H1 (cell line): ENCODE measurements at regions not wholly inside any gene's neighbourhood (a gene's known extent, or its start where the extent isn't known, plus 50 kb on each side); places are given as distances from the start of the nearest gene placed in this dataset.

ENCODE experiments used
- CTCF ChIA-PET: fragments of 300-600 bp; sonication (Branson Sonifier 250); formaldehyde crosslinking; loops from one replicate; lab custom pipeline; 2021; ENCODE audit not compliant: partially characterized antibody; lab: Charles Lee
- POLR2A ChIA-PET: fragments of 300-600 bp; sonication (Branson Sonifier 250); formaldehyde crosslinking; loops from one replicate; lab custom pipeline; 2021; ENCODE audit warnings: inconsistent platforms; ENCODE audit not compliant: partially characterized antibody; lab: Charles Lee
- DNase-seq, 2 experiments: peaks; one replicate each; pipeline versions ENCODE4 v3.0.0 to v3.0.0-alpha.2; 2010 to 2022; ENCODE audit warnings: low spot score in 2 of 2, low read depth in 1 of 2, mixed read lengths in 1 of 2
- FAIRE-seq: peaks from 2 replicates; lab custom pipeline; 2011; peaks lifted over from hg19 to GRCh38; lab: Jason Lieb, UNC
- H2AFZ ChIP-seq: 2 replicates; pipeline ENCODE4 v1.8.1; 2012; ENCODE audit warnings: low read length, inconsistent platforms
- H2AK5ac ChIP-seq: 2 replicates; pipeline ENCODE4 v1.6.1; 2013; ENCODE audit warnings: low read depth, low read length
- H2BK120ac ChIP-seq: replicated peaks from 2 replicates; pipeline ENCODE3; 2013; ENCODE audit warnings: low read depth, low read length, inconsistent platforms
- H2BK12ac ChIP-seq: 2 replicates; pipeline ENCODE4 v1.6.1; 2013; ENCODE audit warnings: low read depth, low read length
- H2BK15ac ChIP-seq: 2 replicates; pipeline ENCODE4 v1.6.1; 2013; ENCODE audit warnings: low read length
- H2BK20ac ChIP-seq: 2 replicates; pipeline ENCODE4 v1.6.1; 2013; ENCODE audit warnings: low read length
- H2BK5ac ChIP-seq: 2 replicates; pipeline ENCODE4 v1.6.1; 2013; ENCODE audit warnings: low read depth, low read length
- H3K14ac ChIP-seq: 2 replicates; pipeline ENCODE4 v1.6.1; 2013; ENCODE audit warnings: inconsistent platforms; ENCODE audit not compliant: insufficient read length
- H3K18ac ChIP-seq: 2 replicates; pipeline ENCODE4 v1.6.1; 2013; ENCODE audit warnings: low read length; ENCODE audit errors: extremely low read depth
- H3K23ac ChIP-seq: 2 replicates; pipeline ENCODE4 v1.6.1; 2013; ENCODE audit warnings: inconsistent platforms; ENCODE audit not compliant: insufficient read length
- H3K23me2 ChIP-seq: 2 replicates; pipeline ENCODE4 v1.6.1; 2013; ENCODE audit warnings: low read depth, low read length
- H3K27ac ChIP-seq: 2 replicates; pipeline ENCODE4 v1.6.1; 2011; ENCODE audit warnings: low read depth, low read length, inconsistent platforms
- H3K27me3 ChIP-seq, 4 experiments: replicated peaks in 1 of 4; 1 replicate in 1 of 4; 2 replicates in 3 of 4; pipeline versions ENCODE4 v1.6.1 to v1.8.1; 2011 to 2013; ENCODE audit warnings: low read length in 3 of 4, mild to moderate bottlenecking in 3 of 4, inconsistent platforms in 2 of 4, mixed read lengths in 2 of 4, moderate library complexity in 1 of 4; ENCODE audit not compliant: control insufficient read depth in 3 of 4, insufficient read depth in 3 of 4; ENCODE audit errors: extremely low read depth in 1 of 4
- H3K36me3 ChIP-seq, 4 experiments: 2 replicates each; pipeline versions ENCODE4 v1.6.1 to v1.8.1; 2011 to 2013; ENCODE audit warnings: mild to moderate bottlenecking in 4 of 4, low read length in 3 of 4, moderate library complexity in 2 of 4, control low read depth in 1 of 4, inconsistent platforms in 1 of 4; ENCODE audit not compliant: insufficient read depth in 4 of 4, control insufficient read depth in 2 of 4
- H3K4ac ChIP-seq: replicated peaks from 2 replicates; pipeline ENCODE3; 2013; ENCODE audit warnings: low read length, low read depth, mixed read lengths, inconsistent platforms; ENCODE audit not compliant: insufficient read length
- H3K4me1 ChIP-seq, 4 experiments: replicated peaks in 1 of 4; 1 replicate in 1 of 4; 2 replicates in 3 of 4; pipeline versions ENCODE4 v1.6.1 to v1.8.1; 2011 to 2013; ENCODE audit warnings: low read length in 3 of 4, inconsistent platforms in 2 of 4, mixed read lengths in 1 of 4; ENCODE audit not compliant: insufficient read depth in 4 of 4, control insufficient read depth in 3 of 4
- H3K4me2 ChIP-seq, 2 experiments: 2 replicates each; pipeline versions ENCODE4 v1.6.1 to v1.8.1; 2011 to 2013; ENCODE audit warnings: low read depth in 2 of 2, low read length in 2 of 2, control low read depth in 1 of 2, inconsistent platforms in 1 of 2, mild to moderate bottlenecking in 1 of 2; ENCODE audit not compliant: insufficient read depth in 1 of 2
- H3K4me3 ChIP-seq, 4 experiments: fragments of 200-600, 300-600 bp in 1 of 4; sonication (generic), shearing (Covaris generic), sonication (Bioruptor Twin) in 1 of 4; 2 replicates each; pipeline versions ENCODE4 v1.5.1 to v1.8.1; 2011 to 2016; ENCODE audit warnings: low read length in 4 of 4, low read depth in 3 of 4, control low read depth in 2 of 4, inconsistent platforms in 2 of 4, mild to moderate bottlenecking in 2 of 4, mixed read lengths in 1 of 4, moderate library complexity in 1 of 4; ENCODE audit not compliant: insufficient read depth in 2 of 4; ENCODE audit errors: extremely low read depth in 1 of 4
- H3K56ac ChIP-seq: replicated peaks from 2 replicates; pipeline ENCODE3; 2013; ENCODE audit warnings: low read depth, mild to moderate bottlenecking, mixed read lengths, low read length, inconsistent platforms; ENCODE audit not compliant: insufficient read length
- H3K79me1 ChIP-seq: 2 replicates; pipeline ENCODE4 v1.6.1; 2013; ENCODE audit warnings: low read depth, low read length, control low read depth
- H3K79me2 ChIP-seq, 2 experiments: 2 replicates each; pipeline versions ENCODE4 v1.6.1 to v1.8.1; 2012 to 2013; ENCODE audit warnings: low read length in 2 of 2, mild to moderate bottlenecking in 2 of 2, inconsistent platforms in 1 of 2; ENCODE audit not compliant: insufficient read depth in 2 of 2, control insufficient read depth in 1 of 2
- H3K9ac ChIP-seq, 4 experiments: replicated peaks in 1 of 4; 1 replicate in 1 of 4; 2 replicates in 3 of 4; pipeline versions ENCODE4 v1.6.1 to v1.8.1; 2011 to 2013; ENCODE audit warnings: low read depth in 3 of 4, low read length in 3 of 4, control low read depth in 2 of 4, mild to moderate bottlenecking in 2 of 4, moderate library complexity in 2 of 4, inconsistent platforms in 1 of 4; ENCODE audit errors: extremely low read depth in 1 of 4
- H3K9me3 ChIP-seq, 2 experiments: 2 replicates each; pipeline versions ENCODE4 v1.6.1 to v1.8.1; 2012 to 2013; ENCODE audit warnings: mild to moderate bottlenecking in 2 of 2, moderate library complexity in 2 of 2, control low read depth in 1 of 2, inconsistent platforms in 1 of 2, low read depth in 1 of 2, low read length in 1 of 2, mixed read lengths in 1 of 2; ENCODE audit not compliant: insufficient read depth in 2 of 2
- H4K20me1 ChIP-seq, 2 experiments: replicated peaks in 1 of 2; 2 replicates each; pipeline versions ENCODE3 to v1.8.1; 2011 to 2013; ENCODE audit warnings: inconsistent platforms in 2 of 2, low read length in 2 of 2, mild to moderate bottlenecking in 1 of 2; ENCODE audit not compliant: insufficient read depth in 2 of 2, control insufficient read depth in 1 of 2
- H4K5ac ChIP-seq: 2 replicates; pipeline ENCODE4 v1.6.1; 2013; ENCODE audit warnings: low read length, low read depth, mixed read lengths, inconsistent platforms; ENCODE audit not compliant: insufficient read length
- H4K8ac ChIP-seq: 2 replicates; pipeline ENCODE4 v1.8.0; 2013; ENCODE audit warnings: mild to moderate bottlenecking, moderate library complexity, low read length, inconsistent platforms; ENCODE audit not compliant: insufficient read depth; ENCODE audit errors: extremely low read depth
- H4K91ac ChIP-seq: replicated peaks from 2 replicates; pipeline ENCODE3; 2013; ENCODE audit warnings: low read length, mixed read lengths, inconsistent platforms; ENCODE audit not compliant: insufficient read length
- BRCA1 ChIP-seq: IDR thresholded peaks from 2 replicates; pipeline ENCODE4 v1.6.1; 2012; ENCODE audit warnings: low read depth, low read length, improper control_type of control experiment
- CEBPB ChIP-seq: IDR thresholded peaks from 2 replicates; pipeline ENCODE4 v1.6.1; 2012; ENCODE audit warnings: low read depth, low read length
- HDAC6 ChIP-seq: IDR thresholded peaks from one replicate; pipeline ENCODE4 v1.7.1; 2012; ENCODE audit warnings: low read depth, mild to moderate bottlenecking, inconsistent platforms, low read length, moderate library complexity
- JUND ChIP-seq: IDR thresholded peaks from 2 replicates; pipeline ENCODE4 v1.6.1; 2011; ENCODE audit warnings: mild to moderate bottlenecking, improper control_type of control experiment, low read length
- SAP30 ChIP-seq: fragments of 300-600 bp; sonication (generic); IDR thresholded peaks from 2 replicates; pipeline ENCODE4 v1.7.1; 2012; ENCODE audit warnings: low read length, moderate library complexity, mild to moderate bottlenecking, inconsistent platforms; ENCODE audit not compliant: insufficient read depth, insufficient replicate concordance
- SIN3A ChIP-seq, 2 experiments: IDR thresholded peaks in 1 of 2; conservative IDR thresholded peaks in 1 of 2; 2 replicates each; pipeline ENCODE4 v1.6.1; 2011 to 2012; ENCODE audit warnings: low read length in 2 of 2, improper control_type of control experiment in 1 of 2, low read depth in 1 of 2, mild to moderate bottlenecking in 1 of 2
- SUZ12 ChIP-seq: fragments of 200-600 bp; sonication (generic); IDR thresholded peaks from 2 replicates; pipeline ENCODE4 v1.6.1; 2012; ENCODE audit warnings: mild to moderate bottlenecking, inconsistent platforms, low read length, moderate library complexity, mixed read lengths
- TBP ChIP-seq: IDR thresholded peaks from 2 replicates; pipeline ENCODE4 v1.6.1; 2011; ENCODE audit warnings: low read depth, low read length, improper control_type of control experiment
- WGBS, 2 experiments: shearing (Covaris generic) in 1 of 2; methylation state at CpG; one replicate each; pipeline versions ENCODE4 v1.1.6 to v1.1.7; 2013 to 2015; ENCODE audit warnings: low lambda C conversion rate in 2 of 2, mixed read lengths in 2 of 2, inconsistent platforms in 1 of 2, low coverage in 1 of 2, missing lambda C conversion rate in 1 of 2; ENCODE audit not compliant: insufficient replicate concordance in 2 of 2, insufficient coverage in 1 of 2, insufficient read length in 1 of 2; ENCODE audit errors: extremely low coverage in 1 of 2, missing lambda C conversion rate in 1 of 2; 5-methylcytosine and 5-hydroxymethylcytosine counted together

DNA sequence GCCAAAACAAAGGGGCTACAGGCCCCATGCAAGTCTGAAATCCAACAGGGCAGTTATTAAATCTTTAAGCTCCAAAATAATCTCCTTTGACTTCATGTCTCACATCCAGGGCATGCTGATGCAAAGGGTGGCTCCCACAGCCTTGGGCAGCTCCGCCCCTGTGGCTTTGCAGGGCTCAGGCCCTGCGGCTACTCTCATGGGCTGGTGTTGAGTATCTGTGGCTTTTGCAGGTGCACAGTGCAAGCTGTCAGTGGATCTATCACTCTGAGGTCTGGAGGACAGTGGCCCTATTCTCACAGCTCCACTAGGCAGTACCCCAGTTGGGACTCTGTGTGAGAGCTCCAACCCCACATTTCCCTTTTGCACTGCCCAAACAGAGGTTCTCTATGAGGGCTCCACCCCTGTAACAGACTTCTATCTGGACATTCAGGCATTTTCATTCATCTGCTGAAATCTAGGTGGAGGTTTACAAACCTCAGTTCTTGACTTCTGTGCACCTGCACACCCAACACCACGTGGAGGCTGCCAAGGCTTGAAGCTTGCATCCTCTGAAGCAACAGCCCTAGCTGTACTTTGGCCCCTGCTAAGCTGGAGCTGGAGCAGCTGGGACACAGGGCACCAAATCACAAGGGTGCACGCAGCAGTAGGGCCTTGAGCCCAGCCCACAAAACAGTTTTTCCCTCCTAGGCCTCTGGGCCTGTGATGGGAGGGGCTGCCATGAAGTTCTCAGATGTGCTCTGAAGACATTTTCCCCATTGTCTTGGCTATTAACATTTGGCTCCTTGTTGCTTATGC is 154.8 kb upstream of the PDE5A start:
- CTCF ChIA-PET: interaction anchor here (0.6 to 1.8 kb wide), 6 partner anchors 9 to 154 kb away, joined by 3 to 10 read pairs (median 4); partner anchors contain the start of gene PDE5A
- no peak for FAIRE-seq
- no peaks in the 10 kb centered on the region for H4K20me1 ChIP-seq
- no peak overlapping the region for H3K4ac ChIP-seq
- no peak for DNase-seq
- peaks cover 8 to 11% of the 10 kb centered on the region in 2 experiments; a peak in 3 of 4 replicates for H3K9me3 ChIP-seq
- no peaks in the 10 kb centered on the region for H3K23me2 ChIP-seq
- H3K4me3 ChIP-seq: no peak overlapping the region
- no peak overlapping the region for H2AK5ac ChIP-seq
- POLR2A ChIA-PET: no interaction called here
- H2AFZ ChIP-seq: no peak overlapping the region
- 97% methylated on average over 4 of the region's 4 CpGs; no CpG with 5 or more reads in 1 of the 2 experiments for WGBS, 2 experiments
- H3K27ac ChIP-seq: no peak overlapping the region
- no peak overlapping the region for H4K5ac ChIP-seq
- TF ChIP-seq BRCA1 (no peak), TBP (no peak), SIN3A (conservative IDR thresholded peaks at IDR 0.05 in 1 of 2, IDR thresholded peaks at IDR 0.05 in 1 of 2; ENCODE audit: low read depth in 1 of 2, low read length in 2 of 2) (no peak), SUZ12 (no peak), HDAC6 (no peak), JUND (no peak), CEBPB (no peak), SAP30 (no peak)
- H3K27me3 ChIP-seq: no peaks in the 10 kb centered on the region
- H3K79me2 ChIP-seq: no peaks in the 10 kb centered on the region
- H4K91ac ChIP-seq: no peak overlapping the region
- no peak overlapping the region for H3K23ac ChIP-seq
- H3K79me1 ChIP-seq: no peaks in the 10 kb centered on the region
- H3K4me1 ChIP-seq: peaks cover 0 to 2% (median 0%) of the 10 kb centered on the region in 4 experiments; a peak in 1 of 7 replicates
- no peak overlapping the region for H2BK12ac ChIP-seq
- no peak overlapping the region for H2BK120ac ChIP-seq
- no peak overlapping the region for H2BK5ac ChIP-seq
- no peak overlapping the region for H3K4me2 ChIP-seq
- H4K8ac ChIP-seq: no peak overlapping the region
- H3K9ac ChIP-seq: no peak overlapping the region
- no peak overlapping the region for H2BK15ac ChIP-seq
- H2BK20ac ChIP-seq: no peak overlapping the region
- H3K18ac ChIP-seq: no peak overlapping the region
- H3K14ac ChIP-seq: no peak overlapping the region
- H3K36me3 ChIP-seq: no peaks in the 10 kb centered on the region
- H3K56ac ChIP-seq: no peak overlapping the region
